Neural progenitor cell (in vitro differentiated cells): ENCODE measurements at regions not wholly inside any gene's neighbourhood (a gene's known extent, or its start where the extent isn't known, plus 50 kb on each side); places are given as distances from the start of the nearest gene placed in this dataset.

Source experiments
- CTCF ChIP-seq: fragments of 200-600 bp; sonication (generic); IDR thresholded peaks from 2 replicates; pipeline ENCODE4 v1.5.1; 2017; ENCODE audit warnings: antibody characterized with exemption, mild to moderate bottlenecking
- EZH2 ChIP-seq: fragments of 200-600 bp; sonication (generic); IDR thresholded peaks from 2 replicates; pipeline ENCODE4 v1.6.1; 2017; ENCODE audit warnings: antibody characterized with exemption, mild to moderate bottlenecking, moderate library complexity
- EZH2phosphoT487 ChIP-seq: fragments of 200-600 bp; sonication (generic); IDR thresholded peaks from 2 replicates; pipeline ENCODE4 v1.6.1; 2017; ENCODE audit warnings: antibody characterized with exemption

GRCh38 chr18:64979791-64980190 is 771.0 kb upstream of the CDH7 start:
- TF ChIP-seq CTCF (no peak), EZH2 (no peak), EZH2phosphoT487 (no peak)
